ENCODE measurements at regions not wholly inside any gene's neighbourhood (a gene's known extent, or its start where the extent isn't known, plus 50 kb on each side); places are given as distances from the start of the nearest gene placed in this dataset.

DNA sequence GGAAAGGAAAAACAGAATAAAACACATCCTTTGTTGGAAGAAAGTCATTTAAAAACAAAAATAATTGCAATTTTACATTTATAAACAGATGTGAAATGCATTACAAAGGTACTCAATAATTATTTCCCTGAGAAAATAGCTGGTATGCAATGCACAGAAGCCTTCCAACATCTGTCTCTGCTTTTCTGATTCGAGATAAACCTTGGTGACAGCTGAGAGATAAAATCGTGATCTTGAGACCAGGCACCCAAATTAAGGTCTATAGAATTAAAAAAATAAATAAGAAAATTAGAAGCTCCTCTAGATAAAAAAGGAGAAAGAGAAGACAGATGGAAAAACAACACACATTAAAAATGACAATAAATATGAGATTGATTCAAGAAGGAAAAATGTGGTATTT, 544.0 kb downstream of the SPRY1 start:
- no peak for TF ChIP-seq EZH2 (optimal IDR thresholded peaks at IDR 0.05; ENCODE audit: low read depth, low read length)
- TF ChIP-seq, protein P1, sequence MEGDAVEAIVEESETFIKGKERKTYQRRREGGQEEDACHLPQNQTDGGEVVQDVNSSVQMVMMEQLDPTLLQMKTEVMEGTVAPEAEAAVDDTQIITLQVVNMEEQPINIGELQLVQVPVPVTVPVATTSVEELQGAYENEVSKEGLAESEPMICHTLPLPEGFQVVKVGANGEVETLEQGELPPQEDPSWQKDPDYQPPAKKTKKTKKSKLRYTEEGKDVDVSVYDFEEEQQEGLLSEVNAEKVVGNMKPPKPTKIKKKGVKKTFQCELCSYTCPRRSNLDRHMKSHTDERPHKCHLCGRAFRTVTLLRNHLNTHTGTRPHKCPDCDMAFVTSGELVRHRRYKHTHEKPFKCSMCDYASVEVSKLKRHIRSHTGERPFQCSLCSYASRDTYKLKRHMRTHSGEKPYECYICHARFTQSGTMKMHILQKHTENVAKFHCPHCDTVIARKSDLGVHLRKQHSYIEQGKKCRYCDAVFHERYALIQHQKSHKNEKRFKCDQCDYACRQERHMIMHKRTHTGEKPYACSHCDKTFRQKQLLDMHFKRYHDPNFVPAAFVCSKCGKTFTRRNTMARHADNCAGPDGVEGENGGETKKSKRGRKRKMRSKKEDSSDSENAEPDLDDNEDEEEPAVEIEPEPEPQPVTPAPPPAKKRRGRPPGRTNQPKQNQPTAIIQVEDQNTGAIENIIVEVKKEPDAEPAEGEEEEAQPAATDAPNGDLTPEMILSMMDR (IDR thresholded peaks at IDR 0.05; ENCODE audit: low read length), result no peak

Data from MM.1S (cell line).